Smooth muscle cell (in vitro differentiated cells): ENCODE measurements at regions not wholly inside any gene's neighbourhood (a gene's known extent, or its start where the extent isn't known, plus 50 kb on each side); places are given as distances from the start of the nearest gene placed in this dataset.

ENCODE experiments used
- DNase-seq: peaks from one replicate; lab custom pipeline; 2025; ENCODE audit not compliant: unreplicated experiment; lab: John Stamatoyannopoulos, UW
- H2AFZ ChIP-seq: fragments of 200-600 bp; sonication (generic); 2 replicates; pipeline ENCODE4 v1.6.0; 2016; ENCODE audit warnings: antibody characterized with exemption, low read depth, mild to moderate bottlenecking
- H3F3A ChIP-seq: fragments of 200-600 bp; sonication (generic); 2 replicates; pipeline ENCODE4 v1.6.0; 2017; ENCODE audit warnings: antibody characterized with exemption, low read depth
- H3K27ac ChIP-seq: fragments of 200-600 bp; sonication (generic); 2 replicates; pipeline ENCODE4 v1.5.1; 2016; ENCODE audit warnings: low read depth, mild to moderate bottlenecking
- H3K27me3 ChIP-seq: fragments of 200-600 bp; sonication (generic); 2 replicates; pipeline ENCODE4 v1.6.1; 2016; ENCODE audit warnings: low read depth, mild to moderate bottlenecking
- H3K36me3 ChIP-seq: fragments of 200-600 bp; sonication (generic); 2 replicates; pipeline ENCODE4 v1.5.1; 2016; ENCODE audit warnings: low read depth
- H3K4me1 ChIP-seq: fragments of 200-600 bp; sonication (generic); 2 replicates; pipeline ENCODE4 v1.5.1; 2016; ENCODE audit warnings: low read depth
- H3K4me2 ChIP-seq: fragments of 200-600 bp; sonication (generic); 2 replicates; pipeline ENCODE4 v1.6.0; 2016; ENCODE audit warnings: mild to moderate bottlenecking
- H3K4me3 ChIP-seq: fragments of 200-600 bp; sonication (generic); 2 replicates; pipeline ENCODE4 v1.5.1; 2016; ENCODE audit warnings: mild to moderate bottlenecking
- H3K79me2 ChIP-seq: fragments of 200-600 bp; sonication (generic); 2 replicates; pipeline ENCODE4 v1.6.0; 2016; ENCODE audit warnings: low read depth, mild to moderate bottlenecking
- H3K9ac ChIP-seq: fragments of 200-600 bp; sonication (generic); 2 replicates; pipeline ENCODE4 v1.6.0; 2016; ENCODE audit warnings: low read depth
- H3K9me3 ChIP-seq: fragments of 200-600 bp; sonication (generic); replicated peaks from 2 replicates; pipeline ENCODE4 v1.5.1; 2016; ENCODE audit warnings: low read depth
- H4K20me1 ChIP-seq: fragments of 200-600 bp; sonication (generic); 2 replicates; pipeline ENCODE4 v1.6.0; 2016; ENCODE audit warnings: low read depth
- WGBS: methylation state at CpG from one replicate; pipeline ENCODE4 v1.1.7; 2016; ENCODE audit warnings: low lambda C conversion rate; 5-methylcytosine and 5-hydroxymethylcytosine counted together
- TF ChIP-seq, protein P1 (sequence below): fragments of 200-600 bp; sonication (generic); IDR thresholded peaks from 2 replicates; pipeline ENCODE4 v1.5.1; 2017; ENCODE audit warnings: borderline replicate concordance, mild to moderate bottlenecking, antibody characterized with exemption; ENCODE audit not compliant: insufficient read depth, poor library complexity, severe bottlenecking

DNA sequence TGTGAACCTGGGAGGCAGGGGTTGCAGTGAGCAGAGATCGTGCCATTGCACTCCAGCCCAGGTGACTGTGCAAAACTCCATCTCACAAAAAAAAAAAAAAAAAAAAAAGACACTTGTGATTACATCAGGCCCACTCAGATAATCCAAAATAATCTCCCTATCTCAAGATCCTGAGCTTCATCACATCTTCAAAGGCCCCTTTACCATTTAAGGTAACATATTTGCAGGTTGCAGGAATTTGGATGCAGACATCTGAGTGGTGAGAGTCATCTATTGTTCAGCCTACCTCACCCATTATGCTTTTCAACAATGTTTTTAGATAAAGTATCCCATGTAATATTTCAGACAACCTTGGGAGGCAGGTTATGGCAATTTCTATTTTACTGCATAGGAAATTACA, 51.4 kb upstream of the EXOC4 start:
- no peaks in the 10 kb centered on the region for H4K20me1 ChIP-seq
- H3K79me2 ChIP-seq, result no peaks in the 10 kb centered on the region
- no peak overlapping the region for H3K4me2 ChIP-seq
- no peaks in the 10 kb centered on the region for H3K4me1 ChIP-seq
- no peak for DNase-seq
- H3K9ac ChIP-seq, result no peak overlapping the region
- WGBS, result 100% methylated on average over 1 of the region's 1 CpG
- H3K27me3 ChIP-seq, result no peaks in the 10 kb centered on the region
- no peak overlapping the region for H3K27ac ChIP-seq
- H3K36me3 ChIP-seq, result no peaks in the 10 kb centered on the region
- no peak overlapping the region for H3K4me3 ChIP-seq
- H2AFZ ChIP-seq, result no peak overlapping the region
- H3K9me3 ChIP-seq, result no peaks in the 10 kb centered on the region
- TF ChIP-seq, protein P1, sequence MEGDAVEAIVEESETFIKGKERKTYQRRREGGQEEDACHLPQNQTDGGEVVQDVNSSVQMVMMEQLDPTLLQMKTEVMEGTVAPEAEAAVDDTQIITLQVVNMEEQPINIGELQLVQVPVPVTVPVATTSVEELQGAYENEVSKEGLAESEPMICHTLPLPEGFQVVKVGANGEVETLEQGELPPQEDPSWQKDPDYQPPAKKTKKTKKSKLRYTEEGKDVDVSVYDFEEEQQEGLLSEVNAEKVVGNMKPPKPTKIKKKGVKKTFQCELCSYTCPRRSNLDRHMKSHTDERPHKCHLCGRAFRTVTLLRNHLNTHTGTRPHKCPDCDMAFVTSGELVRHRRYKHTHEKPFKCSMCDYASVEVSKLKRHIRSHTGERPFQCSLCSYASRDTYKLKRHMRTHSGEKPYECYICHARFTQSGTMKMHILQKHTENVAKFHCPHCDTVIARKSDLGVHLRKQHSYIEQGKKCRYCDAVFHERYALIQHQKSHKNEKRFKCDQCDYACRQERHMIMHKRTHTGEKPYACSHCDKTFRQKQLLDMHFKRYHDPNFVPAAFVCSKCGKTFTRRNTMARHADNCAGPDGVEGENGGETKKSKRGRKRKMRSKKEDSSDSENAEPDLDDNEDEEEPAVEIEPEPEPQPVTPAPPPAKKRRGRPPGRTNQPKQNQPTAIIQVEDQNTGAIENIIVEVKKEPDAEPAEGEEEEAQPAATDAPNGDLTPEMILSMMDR, result no peak
- H3F3A ChIP-seq, result no peaks in the 10 kb centered on the region

DNA sequence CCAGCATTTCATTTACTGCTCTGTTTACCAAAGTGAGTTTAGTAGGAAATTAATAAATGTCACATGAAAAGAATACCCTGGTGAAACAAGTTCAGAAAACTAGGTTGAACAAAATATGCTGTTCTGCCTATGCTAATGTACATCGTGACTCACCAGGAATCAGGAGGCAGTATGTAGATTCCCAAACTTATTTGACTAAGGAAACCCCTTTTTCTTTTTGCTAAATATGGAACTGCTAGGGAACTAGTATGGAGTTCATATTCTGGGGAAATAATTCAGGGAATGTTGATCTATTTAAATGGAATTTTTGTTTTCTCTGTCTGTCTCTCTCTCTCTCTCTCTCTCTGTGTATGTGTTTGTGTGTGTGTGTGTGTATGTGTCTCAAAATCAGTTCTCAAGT, 49.9 kb upstream of the EXOC4 start:
- no peaks in the 10 kb centered on the region for H3K9me3 ChIP-seq
- H3K4me1 ChIP-seq, result peaks cover 2% of the 10 kb centered on the region
- no peaks in the 10 kb centered on the region for H3F3A ChIP-seq
- H4K20me1 ChIP-seq, result no peaks in the 10 kb centered on the region
- H2AFZ ChIP-seq, result no peak overlapping the region
- TF ChIP-seq, protein P1, result no peak
- H3K4me2 ChIP-seq, result no peak overlapping the region
- H3K79me2 ChIP-seq, result no peaks in the 10 kb centered on the region
- no peak overlapping the region for H3K9ac ChIP-seq
- no peaks in the 10 kb centered on the region for H3K27me3 ChIP-seq
- DNase-seq, result no peak
- H3K4me3 ChIP-seq, result no peak overlapping the region
- no peaks in the 10 kb centered on the region for H3K36me3 ChIP-seq
- WGBS, result 94% methylated on average over 1 of the region's 1 CpG
- no peak overlapping the region for H3K27ac ChIP-seq
